ENCODE measurements at regions not wholly inside any gene's neighbourhood (a gene's known extent, or its start where the extent isn't known, plus 50 kb on each side); places are given as distances from the start of the nearest gene placed in this dataset.

GRCh38 chr13:73952648-73953047 lies 181.6 kb downstream of the KLF12 start:
- Mint-ChIP-seq H3K27ac (no peak overlapping the region), H3K4me3 (no peak overlapping the region), H3K4me1 (ENCODE audit: low read depth) (peaks cover 58% of the 10 kb centered on the region), H3K9me3 (no peaks in the 10 kb centered on the region), H3K27me3 (ENCODE audit: low read depth) (no peaks in the 10 kb centered on the region), H3K36me3 (ENCODE audit: insufficient read depth in 2 of 2) (peaks cover 1 to 6% of the 10 kb centered on the region in 2 donors)
- ATAC-seq (replicated peaks in 1 of 2) (peak in 1 of 2 donors; percentile 17), DNase-seq (no peak)

- Mint-ChIP-seq H3K27me3 (ENCODE audit: low read depth) (no peaks in the 10 kb centered on the region), H3K36me3 (ENCODE audit: insufficient read depth in 2 of 2) (peaks cover 1 to 6% of the 10 kb centered on the region in 2 donors), H3K4me1 (ENCODE audit: low read depth) (peaks cover 65% of the 10 kb centered on the region), H3K4me3 (no peak overlapping the region), H3K27ac (no peak overlapping the region), H3K9me3 (no peaks in the 10 kb centered on the region)
- no peak for DNase-seq
- peak; percentile 55 to 60 for ATAC-seq (replicated peaks in 1 of 2)
Observed at GRCh38 chr13:73948848-73949529, 185.2 kb downstream of the KLF12 start.

- DNase-seq (no peak), ATAC-seq (replicated peaks in 1 of 2) (no peak)
- Mint-ChIP-seq H3K9me3 (no peaks in the 10 kb centered on the region), H3K36me3 (ENCODE audit: insufficient read depth in 2 of 2) (peaks cover 1 to 7% of the 10 kb centered on the region in 2 donors), H3K27ac (peak overlapping the region; percentile 65), H3K4me3 (no peak overlapping the region), H3K27me3 (ENCODE audit: low read depth) (no peaks in the 10 kb centered on the region), H3K4me1 (ENCODE audit: low read depth) (peaks cover 67% of the 10 kb centered on the region)
Observed at GRCh38 chr13:73945871-73946270, 188.3 kb downstream of the KLF12 start.

- H3K27me3 Mint-ChIP-seq (ENCODE audit: low read depth), result no peaks in the 10 kb centered on the region
- H3K27ac Mint-ChIP-seq, result peak overlapping the region; percentile 65
- no peak overlapping the region for H3K4me3 Mint-ChIP-seq
- peaks cover 0 to 5% of the 10 kb centered on the region in 2 donors for H3K36me3 Mint-ChIP-seq (ENCODE audit: insufficient read depth in 2 of 2)
- H3K4me1 Mint-ChIP-seq (ENCODE audit: low read depth), result peaks cover 71% of the 10 kb centered on the region
- ATAC-seq (replicated peaks in 1 of 2) (no peak), DNase-seq (no peak)
- no peaks in the 10 kb centered on the region for H3K9me3 Mint-ChIP-seq
Observed at GRCh38 chr13:73945382-73945781, 188.8 kb downstream of the KLF12 start.

- Mint-ChIP-seq H3K4me3 (peak overlapping the region; percentile 41 to 48), H3K9me3 (no peaks in the 10 kb centered on the region)
Observed at GRCh38 chr13:73943965-73944233, 190.3 kb downstream of the KLF12 start.

GRCh38 chr13:73943137-73943964 lies 190.9 kb downstream of the KLF12 start:
- H3K4me1 Mint-ChIP-seq (ENCODE audit: low read depth), result peaks cover 76% of the 10 kb centered on the region
- ATAC-seq (replicated peaks in 1 of 2) (peak; percentile 87 to 91), DNase-seq (no peak)
- peak overlapping the region; percentile 41 to 48 for H3K4me3 Mint-ChIP-seq
- H3K27ac Mint-ChIP-seq, result peak overlapping the region; percentile 10
- H3K9me3 Mint-ChIP-seq, result no peaks in the 10 kb centered on the region
- H3K36me3 Mint-ChIP-seq (ENCODE audit: insufficient read depth in 2 of 2), result peaks cover 0 to 4% of the 10 kb centered on the region in 2 donors
- no peaks in the 10 kb centered on the region for H3K27me3 Mint-ChIP-seq (ENCODE audit: low read depth)

More at GRCh38 chr13:73943965-73944233, 190.3 kb downstream of the KLF12 start:
- peaks cover 76% of the 10 kb centered on the region for H3K4me1 Mint-ChIP-seq (ENCODE audit: low read depth)
- H3K27ac Mint-ChIP-seq, result peak overlapping the region; percentile 10
- no peaks in the 10 kb centered on the region for H3K27me3 Mint-ChIP-seq (ENCODE audit: low read depth)
- H3K36me3 Mint-ChIP-seq (ENCODE audit: insufficient read depth in 2 of 2), result peaks cover 0 to 4% of the 10 kb centered on the region in 2 donors
- DNase-seq, result no peak
- no peak for ATAC-seq (replicated peaks in 1 of 2)

GRCh38 chr13:73941752-73942151 lies 192.5 kb downstream of the KLF12 start:
- no peaks in the 10 kb centered on the region for H3K27me3 Mint-ChIP-seq (ENCODE audit: low read depth)

GRCh38 chr13:73940098-73940497 lies 194.1 kb downstream of the KLF12 start:
- Mint-ChIP-seq H3K9me3 (no peaks in the 10 kb centered on the region), H3K4me3 (no peak overlapping the region), H3K27me3 (ENCODE audit: low read depth) (no peaks in the 10 kb centered on the region), H3K36me3 (ENCODE audit: insufficient read depth in 2 of 2) (peaks cover 0 to 5% of the 10 kb centered on the region in 2 donors), H3K4me1 (ENCODE audit: low read depth) (peaks cover 76% of the 10 kb centered on the region), H3K27ac (peak overlapping the region; percentile 68)
- ATAC-seq (replicated peaks in 1 of 2), result no peak
- no peak for DNase-seq

More at GRCh38 chr13:73941752-73942151, 192.5 kb downstream of the KLF12 start:
- Mint-ChIP-seq H3K4me3 (no peak overlapping the region), H3K4me1 (ENCODE audit: low read depth) (peaks cover 70% of the 10 kb centered on the region), H3K36me3 (ENCODE audit: insufficient read depth in 2 of 2) (peaks cover 0 to 5% of the 10 kb centered on the region in 2 donors), H3K27ac (peak overlapping the region; percentile 50), H3K9me3 (no peaks in the 10 kb centered on the region)
- ATAC-seq (replicated peaks in 1 of 2), result no peak
- DNase-seq, result no peak

- Mint-ChIP-seq H3K9me3 (no peaks in the 10 kb centered on the region), H3K36me3 (ENCODE audit: insufficient read depth in 2 of 2) (peaks cover 0 to 5% of the 10 kb centered on the region in 2 donors), H3K27me3 (ENCODE audit: low read depth) (no peaks in the 10 kb centered on the region), H3K27ac (no peak overlapping the region), H3K4me1 (ENCODE audit: low read depth) (peaks cover 75% of the 10 kb centered on the region), H3K4me3 (peak overlapping the region in 1 of 2 donors; percentile 19)
- ATAC-seq (replicated peaks in 1 of 2), result peak; percentile 10 to 33
- no peak for DNase-seq
Observed at GRCh38 chr13:73939603-73940002, 194.6 kb downstream of the KLF12 start.

- Mint-ChIP-seq H3K4me3 (no peak overlapping the region), H3K27ac (no peak overlapping the region), H3K36me3 (ENCODE audit: insufficient read depth in 2 of 2) (peaks cover 0 to 5% of the 10 kb centered on the region in 2 donors), H3K27me3 (ENCODE audit: low read depth) (no peaks in the 10 kb centered on the region), H3K4me1 (ENCODE audit: low read depth) (peaks cover 76% of the 10 kb centered on the region), H3K9me3 (no peaks in the 10 kb centered on the region)
- ATAC-seq (replicated peaks in 1 of 2) (no peak), DNase-seq (no peak)
Observed at GRCh38 chr13:73939071-73939380, 195.2 kb downstream of the KLF12 start.

GRCh38 chr13:73938372-73939070 lies 195.7 kb downstream of the KLF12 start:
- H3K36me3 Mint-ChIP-seq (ENCODE audit: insufficient read depth in 2 of 2), result peaks cover 0 to 5% of the 10 kb centered on the region in 2 donors
- ATAC-seq (replicated peaks in 1 of 2), result peak in 1 of 2 donors; percentile 49
- DNase-seq, result no peak
- no peaks in the 10 kb centered on the region for H3K27me3 Mint-ChIP-seq (ENCODE audit: low read depth)
- H3K9me3 Mint-ChIP-seq, result no peaks in the 10 kb centered on the region
- H3K27ac Mint-ChIP-seq, result no peak overlapping the region
- peaks cover 76% of the 10 kb centered on the region for H3K4me1 Mint-ChIP-seq (ENCODE audit: low read depth)
- no peak overlapping the region for H3K4me3 Mint-ChIP-seq

- no peak overlapping the region for H3K27ac Mint-ChIP-seq
- ATAC-seq (replicated peaks in 1 of 2) (no peak), DNase-seq (no peak)
- no peak overlapping the region for H3K4me3 Mint-ChIP-seq
- peaks cover 76% of the 10 kb centered on the region for H3K4me1 Mint-ChIP-seq (ENCODE audit: low read depth)
- H3K9me3 Mint-ChIP-seq, result no peaks in the 10 kb centered on the region
- peaks cover 0 to 3% of the 10 kb centered on the region in 2 donors for H3K36me3 Mint-ChIP-seq (ENCODE audit: insufficient read depth in 2 of 2)
- no peaks in the 10 kb centered on the region for H3K27me3 Mint-ChIP-seq (ENCODE audit: low read depth)
Observed at GRCh38 chr13:73937441-73937840, 196.8 kb downstream of the KLF12 start.

- Mint-ChIP-seq H3K27me3 (ENCODE audit: low read depth) (no peaks in the 10 kb centered on the region), H3K36me3 (ENCODE audit: insufficient read depth in 2 of 2) (peaks cover 0 to 2% of the 10 kb centered on the region in 2 donors), H3K4me1 (ENCODE audit: low read depth) (peaks cover 76% of the 10 kb centered on the region), H3K4me3 (no peak overlapping the region), H3K9me3 (no peaks in the 10 kb centered on the region), H3K27ac (no peak overlapping the region)
- DNase-seq (no peak), ATAC-seq (replicated peaks in 1 of 2) (no peak)
Observed at GRCh38 chr13:73935991-73936390, 198.2 kb downstream of the KLF12 start.
